ENCODE measurements at regions not wholly inside any gene's neighbourhood (a gene's known extent, or its start where the extent isn't known, plus 50 kb on each side); places are given as distances from the start of the nearest gene placed in this dataset.

GRCh38 chr3:76369170-76369569, 583.8 kb upstream of the ZNF717 start (continued):
- TF ChIP-seq NFYA (IDR thresholded peaks at IDR 0.05; ENCODE audit: borderline replicate concordance, low read depth, low read length), result no peak
- TF ChIP-seq, protein P1, sequence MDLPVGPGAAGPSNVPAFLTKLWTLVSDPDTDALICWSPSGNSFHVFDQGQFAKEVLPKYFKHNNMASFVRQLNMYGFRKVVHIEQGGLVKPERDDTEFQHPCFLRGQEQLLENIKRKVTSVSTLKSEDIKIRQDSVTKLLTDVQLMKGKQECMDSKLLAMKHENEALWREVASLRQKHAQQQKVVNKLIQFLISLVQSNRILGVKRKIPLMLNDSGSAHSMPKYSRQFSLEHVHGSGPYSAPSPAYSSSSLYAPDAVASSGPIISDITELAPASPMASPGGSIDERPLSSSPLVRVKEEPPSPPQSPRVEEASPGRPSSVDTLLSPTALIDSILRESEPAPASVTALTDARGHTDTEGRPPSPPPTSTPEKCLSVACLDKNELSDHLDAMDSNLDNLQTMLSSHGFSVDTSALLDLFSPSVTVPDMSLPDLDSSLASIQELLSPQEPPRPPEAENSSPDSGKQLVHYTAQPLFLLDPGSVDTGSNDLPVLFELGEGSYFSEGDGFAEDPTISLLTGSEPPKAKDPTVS (IDR thresholded peaks at IDR 0.05; ENCODE audit: low read depth, low read length), result no peak
- TF ChIP-seq, protein P2, sequence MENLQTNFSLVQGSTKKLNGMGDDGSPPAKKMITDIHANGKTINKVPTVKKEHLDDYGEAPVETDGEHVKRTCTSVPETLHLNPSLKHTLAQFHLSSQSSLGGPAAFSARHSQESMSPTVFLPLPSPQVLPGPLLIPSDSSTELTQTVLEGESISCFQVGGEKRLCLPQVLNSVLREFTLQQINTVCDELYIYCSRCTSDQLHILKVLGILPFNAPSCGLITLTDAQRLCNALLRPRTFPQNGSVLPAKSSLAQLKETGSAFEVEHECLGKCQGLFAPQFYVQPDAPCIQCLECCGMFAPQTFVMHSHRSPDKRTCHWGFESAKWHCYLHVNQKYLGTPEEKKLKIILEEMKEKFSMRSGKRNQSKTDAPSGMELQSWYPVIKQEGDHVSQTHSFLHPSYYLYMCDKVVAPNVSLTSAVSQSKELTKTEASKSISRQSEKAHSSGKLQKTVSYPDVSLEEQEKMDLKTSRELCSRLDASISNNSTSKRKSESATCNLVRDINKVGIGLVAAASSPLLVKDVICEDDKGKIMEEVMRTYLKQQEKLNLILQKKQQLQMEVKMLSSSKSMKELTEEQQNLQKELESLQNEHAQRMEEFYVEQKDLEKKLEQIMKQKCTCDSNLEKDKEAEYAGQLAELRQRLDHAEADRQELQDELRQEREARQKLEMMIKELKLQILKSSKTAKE (IDR thresholded peaks at IDR 0.05; ENCODE audit: low read depth, poor library complexity, severe bottlenecking), result no peak
- no peak for TF ChIP-seq MTA3 (IDR thresholded peaks at IDR 0.05; ENCODE audit: borderline replicate concordance, low read length)
- no peak for TF ChIP-seq BHLHE40 (IDR thresholded peaks at IDR 0.05; ENCODE audit: borderline replicate concordance in 1 of 2, low read depth in 2 of 2, low read length in 1 of 2)
- no peak for TF ChIP-seq ZNF687 (IDR thresholded peaks at IDR 0.05)
- peak; percentile 93 for TF ChIP-seq ATF7 (IDR thresholded peaks at IDR 0.05; ENCODE audit: low read depth)
- no peak for TF ChIP-seq ZBTB4 (CRISPR knock-in tag; IDR thresholded peaks at IDR 0.05)
- TF ChIP-seq, protein P3, sequence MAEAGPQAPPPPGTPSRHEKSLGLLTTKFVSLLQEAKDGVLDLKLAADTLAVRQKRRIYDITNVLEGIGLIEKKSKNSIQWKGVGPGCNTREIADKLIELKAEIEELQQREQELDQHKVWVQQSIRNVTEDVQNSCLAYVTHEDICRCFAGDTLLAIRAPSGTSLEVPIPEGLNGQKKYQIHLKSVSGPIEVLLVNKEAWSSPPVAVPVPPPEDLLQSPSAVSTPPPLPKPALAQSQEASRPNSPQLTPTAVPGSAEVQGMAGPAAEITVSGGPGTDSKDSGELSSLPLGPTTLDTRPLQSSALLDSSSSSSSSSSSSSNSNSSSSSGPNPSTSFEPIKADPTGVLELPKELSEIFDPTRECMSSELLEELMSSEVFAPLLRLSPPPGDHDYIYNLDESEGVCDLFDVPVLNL (IDR thresholded peaks at IDR 0.05; ENCODE audit: low read depth, low read length), result no peak
- no peak for TF ChIP-seq NRF1 (conservative IDR thresholded peaks at IDR 0.05; ENCODE audit: low read depth, low read length)
- TF ChIP-seq BCLAF1 (IDR thresholded peaks at IDR 0.05), result no peak
